Brain microvascular endothelial cell (primary cell): ENCODE measurements at regions not wholly inside any gene's neighbourhood (a gene's known extent, or its start where the extent isn't known, plus 50 kb on each side); places are given as distances from the start of the nearest gene placed in this dataset.
"Not testable (repeated sequence)": the region's sequence is repeated elsewhere in the genome, so short reads cannot be mapped to it uniquely, and the experiment has no call there.

Source experiments
- DNase-seq: peaks from one replicate; pipeline ENCODE4 v3.0.0-alpha.2; 2020
- H3K27ac ChIP-seq: fragments of 250-450 bp; sonication (Bioruptor Pico); 2 replicates; pipeline ENCODE4 v1.5.1; 2020; ENCODE audit warnings: mild to moderate bottlenecking, moderate library complexity
- H3K27me3 ChIP-seq: fragments of 250-450 bp; sonication (Bioruptor Pico); replicated peaks from 2 replicates; pipeline ENCODE4 v1.5.1; 2020; ENCODE audit warnings: mild to moderate bottlenecking
- H3K36me3 ChIP-seq: fragments of 250-450 bp; sonication (Bioruptor Pico); replicated peaks from 2 replicates; pipeline ENCODE4 v1.5.1; 2020; ENCODE audit warnings: mild to moderate bottlenecking
- H3K4me3 ChIP-seq: 2 replicates; pipeline ENCODE4 v1.5.1; 2011; ENCODE audit warnings: low read depth, mild to moderate bottlenecking, control low read depth, low read length, moderate library complexity
- in situ Hi-C: cut with HindIII; loops from 2 replicates; pipeline ENCODE4 v1.10.0; 2017; ENCODE audit warnings: low sequenced_read_pairs, low pct_ligation_motif_present
- TF ChIP-seq, protein P1 (sequence below): IDR thresholded peaks from 2 replicates; pipeline ENCODE4 v1.5.1; 2011; ENCODE audit warnings: low read depth, mild to moderate bottlenecking, moderate library complexity, low read length, control low read depth, inconsistent platforms; ENCODE audit errors: missing control alignments

GRCh38 chr5:87732875-87733768 is 320.4 kb upstream of the CCNH start:
- H3K27ac ChIP-seq, result no peak overlapping the region
- no peak overlapping the region for H3K4me3 ChIP-seq
- no peak for DNase-seq
- no peaks in the 10 kb centered on the region for H3K27me3 ChIP-seq
- TF ChIP-seq, protein P1, sequence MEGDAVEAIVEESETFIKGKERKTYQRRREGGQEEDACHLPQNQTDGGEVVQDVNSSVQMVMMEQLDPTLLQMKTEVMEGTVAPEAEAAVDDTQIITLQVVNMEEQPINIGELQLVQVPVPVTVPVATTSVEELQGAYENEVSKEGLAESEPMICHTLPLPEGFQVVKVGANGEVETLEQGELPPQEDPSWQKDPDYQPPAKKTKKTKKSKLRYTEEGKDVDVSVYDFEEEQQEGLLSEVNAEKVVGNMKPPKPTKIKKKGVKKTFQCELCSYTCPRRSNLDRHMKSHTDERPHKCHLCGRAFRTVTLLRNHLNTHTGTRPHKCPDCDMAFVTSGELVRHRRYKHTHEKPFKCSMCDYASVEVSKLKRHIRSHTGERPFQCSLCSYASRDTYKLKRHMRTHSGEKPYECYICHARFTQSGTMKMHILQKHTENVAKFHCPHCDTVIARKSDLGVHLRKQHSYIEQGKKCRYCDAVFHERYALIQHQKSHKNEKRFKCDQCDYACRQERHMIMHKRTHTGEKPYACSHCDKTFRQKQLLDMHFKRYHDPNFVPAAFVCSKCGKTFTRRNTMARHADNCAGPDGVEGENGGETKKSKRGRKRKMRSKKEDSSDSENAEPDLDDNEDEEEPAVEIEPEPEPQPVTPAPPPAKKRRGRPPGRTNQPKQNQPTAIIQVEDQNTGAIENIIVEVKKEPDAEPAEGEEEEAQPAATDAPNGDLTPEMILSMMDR, result no peak
- H3K36me3 ChIP-seq, result no peaks in the 10 kb centered on the region
- in situ Hi-C loops, result no loop called here

GRCh38 chr5:87729781-87730180 is 317.1 kb upstream of the CCNH start:
- Histone ChIP-seq H3K36me3 (no peaks in the 10 kb centered on the region), H3K27ac (no peak overlapping the region), H3K4me3 (no peak overlapping the region), H3K27me3 (no peaks in the 10 kb centered on the region)
- DNase-seq, result no peak
- in situ Hi-C loops, result no loop called here
- TF ChIP-seq, protein P1, result no peak

DNA sequence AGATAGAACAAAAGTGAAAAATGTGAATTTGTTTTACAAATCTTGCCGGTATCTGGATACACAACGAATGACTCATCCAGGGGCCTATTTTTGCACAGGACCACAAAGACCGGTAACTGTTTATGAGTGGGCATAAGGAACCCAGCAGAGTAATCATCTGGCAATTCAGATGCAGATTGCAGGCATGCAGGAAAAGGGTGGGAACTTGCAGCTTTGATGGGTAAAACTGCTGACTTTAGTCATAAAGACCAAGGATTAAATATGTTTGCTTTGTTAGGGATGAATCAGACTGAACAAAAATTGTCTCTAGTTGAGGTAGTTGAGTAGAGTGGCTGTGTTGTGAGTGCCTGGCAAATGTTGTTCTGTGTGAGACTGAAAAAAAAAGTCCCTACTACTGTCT is 309.6 kb upstream of the CCNH start:
- in situ Hi-C loops, result no loop called here
- Histone ChIP-seq H3K4me3 (no peak overlapping the region), H3K27me3 (no peaks in the 10 kb centered on the region), H3K27ac (no peak overlapping the region), H3K36me3 (no peaks in the 10 kb centered on the region)
- no peak for DNase-seq
- TF ChIP-seq, protein P1, result no peak

GRCh38 chr5:87718224-87718925 is 305.6 kb upstream of the CCNH start:
- H3K4me3 ChIP-seq, H3K36me3 ChIP-seq, H3K27me3 ChIP-seq, H3K27ac ChIP-seq, DNase-seq, in situ Hi-C loops: not testable (repeated sequence)

DNA sequence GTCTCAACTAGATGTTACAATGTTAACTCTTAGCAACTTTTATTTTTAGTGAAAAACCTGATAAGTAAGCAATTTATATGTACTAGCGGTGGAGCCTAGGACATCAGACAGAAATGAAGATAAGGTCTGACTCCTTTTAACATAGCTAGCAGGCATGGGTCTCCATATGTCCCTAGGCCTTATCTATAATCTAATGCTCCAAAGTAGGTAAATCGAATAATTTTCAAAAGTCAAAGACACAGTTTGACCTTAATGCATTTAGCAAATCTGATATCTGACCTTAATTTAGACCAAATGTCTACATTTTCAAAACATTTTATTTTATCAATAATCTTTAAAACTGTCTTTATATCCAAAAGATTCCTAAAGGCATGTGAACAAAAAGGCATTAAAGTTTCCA is 305.0 kb upstream of the CCNH start:
- no peak for DNase-seq
- in situ Hi-C loops, result no loop called here
- H3K27me3 ChIP-seq, result no peaks in the 10 kb centered on the region
- no peak overlapping the region for H3K27ac ChIP-seq
- no peaks in the 10 kb centered on the region for H3K36me3 ChIP-seq
- TF ChIP-seq, protein P1, result no peak
- no peak overlapping the region for H3K4me3 ChIP-seq

DNA sequence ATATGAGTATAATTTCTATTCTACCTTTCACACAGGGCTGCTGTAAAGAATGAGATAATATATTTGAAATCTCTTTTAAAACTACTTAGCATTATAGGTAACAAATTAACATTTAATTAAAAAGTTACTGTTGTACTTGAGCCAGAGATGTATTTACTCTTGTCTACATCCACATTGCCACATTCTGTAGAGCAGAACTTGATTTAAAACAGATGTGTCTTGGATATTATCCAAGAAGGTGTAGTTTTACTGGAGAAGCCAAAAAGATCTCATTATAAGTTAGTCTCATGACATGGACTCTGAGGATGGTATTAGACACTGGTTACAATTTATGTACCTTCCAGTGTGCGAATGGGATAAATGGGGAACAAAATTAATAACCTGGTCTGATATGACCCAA is 293.1 kb upstream of the CCNH start:
- no peak overlapping the region for H3K27ac ChIP-seq
- DNase-seq, result no peak
- in situ Hi-C loops, result no loop called here
- no peaks in the 10 kb centered on the region for H3K36me3 ChIP-seq
- H3K27me3 ChIP-seq, result no peaks in the 10 kb centered on the region
- no peak overlapping the region for H3K4me3 ChIP-seq
- TF ChIP-seq, protein P1, result no peak
